ENCODE measurements at regions not wholly inside any gene's neighbourhood (a gene's known extent, or its start where the extent isn't known, plus 50 kb on each side); places are given as distances from the start of the nearest gene placed in this dataset.

DNA sequence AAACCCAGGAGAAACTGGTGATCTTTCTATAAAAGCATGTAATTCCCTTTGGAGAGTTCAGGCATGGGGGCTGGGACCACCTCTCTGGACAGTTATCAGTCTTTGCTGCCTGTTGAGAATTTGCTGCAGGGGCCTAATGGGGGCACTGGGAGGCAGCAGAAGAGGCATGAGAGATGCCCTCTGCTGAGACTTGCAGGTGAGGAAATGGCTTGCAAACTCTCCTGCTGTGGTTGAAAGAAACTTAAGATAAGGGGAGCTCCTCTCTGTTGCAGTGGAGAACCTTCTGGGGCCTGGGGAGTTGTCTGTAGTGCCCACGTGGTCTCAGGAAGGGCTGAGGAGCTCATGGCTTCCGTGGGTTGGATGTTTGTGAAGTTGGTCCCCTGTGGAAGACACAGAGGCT is 301.1 kb upstream of the FOXF1 start:
- TF ChIP-seq, protein P1, sequence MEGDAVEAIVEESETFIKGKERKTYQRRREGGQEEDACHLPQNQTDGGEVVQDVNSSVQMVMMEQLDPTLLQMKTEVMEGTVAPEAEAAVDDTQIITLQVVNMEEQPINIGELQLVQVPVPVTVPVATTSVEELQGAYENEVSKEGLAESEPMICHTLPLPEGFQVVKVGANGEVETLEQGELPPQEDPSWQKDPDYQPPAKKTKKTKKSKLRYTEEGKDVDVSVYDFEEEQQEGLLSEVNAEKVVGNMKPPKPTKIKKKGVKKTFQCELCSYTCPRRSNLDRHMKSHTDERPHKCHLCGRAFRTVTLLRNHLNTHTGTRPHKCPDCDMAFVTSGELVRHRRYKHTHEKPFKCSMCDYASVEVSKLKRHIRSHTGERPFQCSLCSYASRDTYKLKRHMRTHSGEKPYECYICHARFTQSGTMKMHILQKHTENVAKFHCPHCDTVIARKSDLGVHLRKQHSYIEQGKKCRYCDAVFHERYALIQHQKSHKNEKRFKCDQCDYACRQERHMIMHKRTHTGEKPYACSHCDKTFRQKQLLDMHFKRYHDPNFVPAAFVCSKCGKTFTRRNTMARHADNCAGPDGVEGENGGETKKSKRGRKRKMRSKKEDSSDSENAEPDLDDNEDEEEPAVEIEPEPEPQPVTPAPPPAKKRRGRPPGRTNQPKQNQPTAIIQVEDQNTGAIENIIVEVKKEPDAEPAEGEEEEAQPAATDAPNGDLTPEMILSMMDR (conservative IDR thresholded peaks at IDR 0.05; ENCODE audit: low read depth, low read length) = no peak
- no peak for TF ChIP-seq EZH2phosphoT487 (IDR thresholded peaks at IDR 0.05; ENCODE audit: borderline replicate concordance, low read length)

Data from PC-3 (cell line).